Natural killer cell (primary cell): ENCODE measurements at regions not wholly inside any gene's neighbourhood (a gene's known extent, or its start where the extent isn't known, plus 50 kb on each side); places are given as distances from the start of the nearest gene placed in this dataset.

Experiments
- ATAC-seq, 3 donors: fragments of 150-1000 bp in 2 of 3; fragments of 200-7000 bp in 1 of 3; cut with Tn5 transposase; 1 replicate in 1 of 3; 2 replicates in 2 of 3; pipeline ENCODE4 v1.10.0; 2021; ENCODE audit warnings: mild to moderate bottlenecking in 2 of 3, moderate library complexity in 2 of 3
- DNase-seq, 2 donors: peaks; one replicate each; pipeline versions ENCODE4 v3.0.0 to v3.0.0-alpha.2; 2013 to 2021; ENCODE audit warnings: mixed read lengths in 1 of 2
- H3K27ac ChIP-seq: one replicate; pipeline ENCODE4 v1.5.1; 2013; ENCODE audit warnings: mild to moderate bottlenecking, low read length
- H3K27me3 ChIP-seq: one replicate; pipeline ENCODE4 v1.6.1; 2013; ENCODE audit warnings: low read length; ENCODE audit not compliant: control insufficient read depth, insufficient read depth
- H3K36me3 ChIP-seq: one replicate; pipeline ENCODE4 v1.6.1; 2013; ENCODE audit warnings: low read length; ENCODE audit not compliant: control insufficient read depth, insufficient read depth
- H3K4me1 ChIP-seq: one replicate; pipeline ENCODE4 v1.6.1; 2013; ENCODE audit warnings: low read length; ENCODE audit not compliant: control insufficient read depth, insufficient read depth
- H3K4me3 ChIP-seq: one replicate; pipeline ENCODE4 v1.5.1; 2013; ENCODE audit warnings: low read length
- H3K9me3 ChIP-seq: one replicate; pipeline ENCODE4 v1.6.1; 2013; ENCODE audit warnings: low read length; ENCODE audit not compliant: control insufficient read depth, insufficient read depth
- H3K27ac Mint-ChIP-seq, 2 donors: one replicate each; pipeline ENCODE4 v1.8.0; 2022; ENCODE audit warnings: mild to moderate bottlenecking in 2 of 2, mixed read lengths in 2 of 2, moderate library complexity in 1 of 2
- H3K27me3 Mint-ChIP-seq, 2 donors: one replicate each; pipeline ENCODE4 v1.8.0; 2022; ENCODE audit warnings: low read depth in 2 of 2, mixed read lengths in 2 of 2
- H3K36me3 Mint-ChIP-seq: one replicate; pipeline ENCODE4 v1.8.0; 2022; ENCODE audit warnings: mixed read lengths
- H3K4me1 Mint-ChIP-seq, 2 donors: one replicate each; pipeline ENCODE4 v1.8.0; 2022; ENCODE audit warnings: mixed read lengths in 2 of 2
- H3K4me3 Mint-ChIP-seq: one replicate; pipeline ENCODE4 v1.8.0; 2022; ENCODE audit warnings: mild to moderate bottlenecking, moderate library complexity, mixed read lengths
- H3K9me3 Mint-ChIP-seq, 2 donors: one replicate each; pipeline ENCODE4 v1.8.0; 2022; ENCODE audit warnings: mixed read lengths in 2 of 2
- WGBS: methylation state at CpG from one replicate; pipeline ENCODE4 v1.1.7; 2013; ENCODE audit warnings: missing lambda C conversion rate; ENCODE audit not compliant: insufficient coverage; 5-methylcytosine and 5-hydroxymethylcytosine counted together
- intact Hi-C: fragments of 100-400 bp; cut with micrococcal nuclease; formaldehyde crosslinking; loops from one replicate; pipeline ENCODE4 v1.14.2; 2022
- TF ChIP-seq, protein P1 (sequence below): fragments of 200-600 bp; IDR thresholded peaks from one replicate; pipeline ENCODE4 v1.8.0; 2022; ENCODE audit warnings: antibody characterized with exemption

DNA sequence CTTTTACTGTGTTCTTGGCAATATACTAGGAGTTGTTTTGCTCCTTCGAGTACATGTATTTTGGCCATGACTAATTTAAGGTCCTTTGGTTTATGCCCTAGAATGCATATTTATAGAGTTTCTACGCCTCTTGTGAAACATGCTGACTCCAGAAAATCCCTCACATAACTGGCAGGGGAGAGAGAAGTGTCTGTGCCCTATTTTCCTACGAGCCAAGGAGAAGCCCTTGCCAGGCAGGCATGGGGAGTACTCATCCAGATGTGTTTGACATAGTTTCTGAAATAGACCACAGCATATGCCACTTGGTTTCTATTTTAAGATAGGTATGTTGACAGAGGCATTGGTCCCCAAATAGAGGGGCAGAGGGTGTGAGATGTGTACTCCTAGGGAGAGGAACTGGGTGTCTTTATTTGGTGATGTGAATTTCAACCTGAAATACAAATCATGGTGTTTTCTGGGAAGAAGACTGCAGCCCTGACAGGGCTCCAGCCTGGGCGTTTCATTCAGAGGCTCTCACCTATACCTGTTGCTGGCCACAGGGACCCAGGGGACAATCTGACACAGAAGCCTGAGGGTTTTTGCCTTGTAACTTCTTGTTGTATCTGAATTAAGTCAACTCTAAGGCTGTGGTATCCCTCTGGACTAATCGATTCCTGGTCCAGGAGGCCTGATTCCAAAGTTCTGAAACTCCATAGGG, 267.8 kb upstream of the C2CD4B start:
- no peaks in the 10 kb centered on the region for H3K4me1 ChIP-seq
- Mint-ChIP-seq H3K36me3 (no peaks in the 10 kb centered on the region), H3K27ac (no peak overlapping the region), H3K4me3 (no peak overlapping the region), H3K4me1 (no peaks in the 10 kb centered on the region), H3K9me3 (no peaks in the 10 kb centered on the region), H3K27me3 (no peaks in the 10 kb centered on the region)
- no peaks in the 10 kb centered on the region for H3K27me3 ChIP-seq
- H3K4me3 ChIP-seq: no peak overlapping the region
- intact Hi-C loops: no loop called here
- no peaks in the 10 kb centered on the region for H3K36me3 ChIP-seq
- TF ChIP-seq, protein P1, sequence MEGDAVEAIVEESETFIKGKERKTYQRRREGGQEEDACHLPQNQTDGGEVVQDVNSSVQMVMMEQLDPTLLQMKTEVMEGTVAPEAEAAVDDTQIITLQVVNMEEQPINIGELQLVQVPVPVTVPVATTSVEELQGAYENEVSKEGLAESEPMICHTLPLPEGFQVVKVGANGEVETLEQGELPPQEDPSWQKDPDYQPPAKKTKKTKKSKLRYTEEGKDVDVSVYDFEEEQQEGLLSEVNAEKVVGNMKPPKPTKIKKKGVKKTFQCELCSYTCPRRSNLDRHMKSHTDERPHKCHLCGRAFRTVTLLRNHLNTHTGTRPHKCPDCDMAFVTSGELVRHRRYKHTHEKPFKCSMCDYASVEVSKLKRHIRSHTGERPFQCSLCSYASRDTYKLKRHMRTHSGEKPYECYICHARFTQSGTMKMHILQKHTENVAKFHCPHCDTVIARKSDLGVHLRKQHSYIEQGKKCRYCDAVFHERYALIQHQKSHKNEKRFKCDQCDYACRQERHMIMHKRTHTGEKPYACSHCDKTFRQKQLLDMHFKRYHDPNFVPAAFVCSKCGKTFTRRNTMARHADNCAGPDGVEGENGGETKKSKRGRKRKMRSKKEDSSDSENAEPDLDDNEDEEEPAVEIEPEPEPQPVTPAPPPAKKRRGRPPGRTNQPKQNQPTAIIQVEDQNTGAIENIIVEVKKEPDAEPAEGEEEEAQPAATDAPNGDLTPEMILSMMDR: no peak
- DNase-seq: no peak
- ATAC-seq: no peak
- 67% methylated on average over 4 of the region's 5 CpGs for WGBS
- no peaks in the 10 kb centered on the region for H3K9me3 ChIP-seq
- H3K27ac ChIP-seq: no peak overlapping the region

DNA sequence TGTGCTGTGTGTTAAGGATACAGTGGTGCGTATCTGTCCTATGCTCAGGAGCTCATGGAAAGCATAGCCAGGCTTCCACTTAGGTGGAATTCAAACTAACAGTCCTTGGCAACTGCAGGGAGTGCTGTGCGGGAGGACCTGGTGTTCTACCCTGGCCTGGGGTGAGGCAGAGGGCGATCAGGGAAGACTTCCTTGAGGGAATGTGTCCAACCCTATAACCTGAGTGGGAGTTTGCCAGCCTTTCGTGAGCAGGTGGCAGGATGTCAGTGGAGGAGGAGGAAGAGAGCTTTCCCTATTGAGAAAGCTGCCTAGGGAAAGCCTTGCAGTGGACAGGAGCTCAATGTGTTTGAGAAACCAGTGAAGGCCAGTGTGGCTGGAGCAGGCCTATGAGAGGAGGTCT, 271.1 kb upstream of the C2CD4B start:
- Mint-ChIP-seq H3K27me3 (no peaks in the 10 kb centered on the region), H3K9me3 (no peaks in the 10 kb centered on the region), H3K36me3 (no peaks in the 10 kb centered on the region), H3K4me1 (no peaks in the 10 kb centered on the region), H3K27ac (no peak overlapping the region), H3K4me3 (no peak overlapping the region)
- H3K4me1 ChIP-seq: no peaks in the 10 kb centered on the region
- H3K27me3 ChIP-seq: no peaks in the 10 kb centered on the region
- intact Hi-C loops: no loop called here
- no peaks in the 10 kb centered on the region for H3K9me3 ChIP-seq
- WGBS: 89% methylated on average over 4 of the region's 4 CpGs
- no peak overlapping the region for H3K27ac ChIP-seq
- TF ChIP-seq, protein P1: no peak
- no peak for DNase-seq
- no peak for ATAC-seq
- no peak overlapping the region for H3K4me3 ChIP-seq
- no peaks in the 10 kb centered on the region for H3K36me3 ChIP-seq

DNA sequence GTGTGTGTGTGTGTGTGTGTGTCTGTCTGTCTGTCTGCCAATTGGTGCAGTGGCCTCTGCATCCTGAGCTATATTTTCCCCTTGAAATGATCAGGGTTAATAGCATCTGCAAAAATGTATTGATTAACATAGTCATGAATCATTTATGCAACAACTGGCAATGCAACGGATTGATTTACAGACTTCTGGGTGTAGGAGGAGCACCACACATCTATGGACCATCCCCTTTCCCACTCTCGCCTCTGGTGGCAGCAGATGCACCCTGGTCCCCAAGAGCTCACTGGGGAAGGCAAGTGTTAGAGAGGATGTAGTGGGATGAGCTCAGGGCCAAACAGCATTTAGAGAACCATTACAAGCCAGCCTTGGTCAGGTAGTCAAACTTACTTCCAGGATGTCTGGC, 272.7 kb upstream of the C2CD4B start:
- Histone ChIP-seq H3K27ac (no peak overlapping the region), H3K27me3 (no peaks in the 10 kb centered on the region), H3K36me3 (no peaks in the 10 kb centered on the region), H3K4me3 (no peak overlapping the region), H3K9me3 (no peaks in the 10 kb centered on the region), H3K4me1 (no peaks in the 10 kb centered on the region)
- intact Hi-C loops: no loop called here
- ATAC-seq: no peak
- DNase-seq: no peak
- peaks cover 0 to under 1% of the 10 kb centered on the region in 2 donors for H3K27me3 Mint-ChIP-seq
- no CpG with 5 or more reads among the region's 2 CpGs for WGBS
- no peak overlapping the region for H3K4me3 Mint-ChIP-seq
- no peak overlapping the region for H3K27ac Mint-ChIP-seq
- H3K9me3 Mint-ChIP-seq: no peaks in the 10 kb centered on the region
- H3K4me1 Mint-ChIP-seq: no peaks in the 10 kb centered on the region
- TF ChIP-seq, protein P1: no peak
- no peaks in the 10 kb centered on the region for H3K36me3 Mint-ChIP-seq

DNA sequence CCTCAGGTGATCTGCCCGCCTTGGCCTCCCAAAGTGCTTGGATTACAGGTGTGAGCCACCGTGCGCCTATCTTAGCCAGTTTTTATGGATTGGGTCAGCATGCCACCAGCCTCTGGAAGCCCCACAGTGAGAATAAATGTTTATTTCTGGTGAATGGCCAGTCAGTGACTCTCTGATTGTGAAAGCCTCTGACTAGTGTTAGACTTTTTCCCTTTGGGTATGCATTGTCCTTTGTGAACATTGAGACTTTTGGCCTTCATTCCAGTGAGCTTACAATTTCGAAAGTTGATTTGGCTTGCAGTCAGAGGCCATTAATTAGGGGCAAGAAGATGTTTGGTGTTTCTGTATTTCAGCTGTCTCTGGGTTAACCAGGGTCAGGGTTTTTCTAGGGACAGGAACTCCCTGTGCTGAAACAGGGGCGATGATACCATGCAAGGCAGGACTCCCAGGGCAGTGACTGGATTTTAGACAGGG, 274.5 kb upstream of the C2CD4B start:
- Histone ChIP-seq H3K36me3 (no peaks in the 10 kb centered on the region), H3K9me3 (no peaks in the 10 kb centered on the region), H3K4me1 (no peaks in the 10 kb centered on the region), H3K27me3 (no peaks in the 10 kb centered on the region), H3K4me3 (no peak overlapping the region), H3K27ac (no peak overlapping the region)
- Mint-ChIP-seq H3K4me3 (no peak overlapping the region), H3K9me3 (no peaks in the 10 kb centered on the region), H3K36me3 (no peaks in the 10 kb centered on the region), H3K4me1 (no peaks in the 10 kb centered on the region), H3K27ac (no peak overlapping the region), H3K27me3 (peaks cover 0 to 3% of the 10 kb centered on the region in 2 donors)
- TF ChIP-seq, protein P1: no peak
- DNase-seq: no peak
- intact Hi-C loops: no loop called here
- 90% methylated on average over 5 of the region's 5 CpGs for WGBS
- ATAC-seq: no peak
